Effector CD4-positive, alpha-beta T cell (primary cell): ENCODE measurements at regions not wholly inside any gene's neighbourhood (a gene's known extent, or its start where the extent isn't known, plus 50 kb on each side); places are given as distances from the start of the nearest gene placed in this dataset.

Experiments
- DNase-seq: peaks from one replicate; pipeline ENCODE4 v3.0.0-alpha.2; 2020

GRCh38 chr14:87217023-87217422, 776.0 kb downstream of the GALC start:
- DNase-seq = no peak

- no peak for DNase-seq
Observed at GRCh38 chr14:87214558-87214957, 778.4 kb downstream of the GALC start.

GRCh38 chr14:87207756-87208155, 785.2 kb downstream of the GALC start:
- DNase-seq = no peak

DNA sequence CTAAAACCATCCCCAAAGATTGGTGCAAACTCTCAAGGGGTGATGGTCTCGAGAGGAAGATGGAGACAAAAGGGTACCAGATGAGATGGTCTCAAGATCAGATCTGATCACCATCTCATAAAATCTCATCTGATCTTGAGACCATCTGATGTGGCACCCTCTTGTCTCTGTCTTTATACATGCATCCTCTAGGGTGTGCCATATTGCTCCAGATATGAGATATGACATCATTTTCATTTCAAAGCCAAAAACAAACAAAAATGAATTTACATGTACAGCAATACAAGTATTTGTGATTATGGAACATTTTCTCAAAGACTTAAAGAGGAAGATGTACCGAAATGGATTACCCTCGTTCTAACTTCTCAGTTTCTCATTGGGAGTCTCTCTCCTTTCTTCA, 787.2 kb downstream of the GALC start:
- DNase-seq = no peak

DNA sequence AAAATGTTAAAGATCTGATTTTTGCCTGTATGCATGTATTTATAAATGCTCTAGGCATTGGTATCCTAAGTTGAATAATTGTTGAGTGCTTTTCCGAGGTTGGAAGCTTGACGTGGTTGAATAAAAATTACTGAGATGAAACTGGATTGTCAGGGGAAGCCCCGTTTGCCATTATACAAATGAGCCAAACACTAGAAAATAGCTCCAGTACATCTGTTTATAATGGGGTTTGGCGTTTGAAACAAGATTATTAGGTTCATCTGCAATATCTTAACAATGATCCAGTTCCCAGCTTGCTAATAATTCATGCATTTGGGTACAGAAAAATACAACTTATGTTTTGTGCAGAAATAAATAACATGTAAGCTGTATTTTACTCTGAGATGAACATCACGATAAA, 789.6 kb downstream of the GALC start:
- no peak for DNase-seq

GRCh38 chr14:87199381-87199780, 793.6 kb downstream of the GALC start:
- no peak for DNase-seq

- no peak for DNase-seq
Observed at GRCh38 chr14:87196436-87196835, 796.5 kb downstream of the GALC start.

DNA sequence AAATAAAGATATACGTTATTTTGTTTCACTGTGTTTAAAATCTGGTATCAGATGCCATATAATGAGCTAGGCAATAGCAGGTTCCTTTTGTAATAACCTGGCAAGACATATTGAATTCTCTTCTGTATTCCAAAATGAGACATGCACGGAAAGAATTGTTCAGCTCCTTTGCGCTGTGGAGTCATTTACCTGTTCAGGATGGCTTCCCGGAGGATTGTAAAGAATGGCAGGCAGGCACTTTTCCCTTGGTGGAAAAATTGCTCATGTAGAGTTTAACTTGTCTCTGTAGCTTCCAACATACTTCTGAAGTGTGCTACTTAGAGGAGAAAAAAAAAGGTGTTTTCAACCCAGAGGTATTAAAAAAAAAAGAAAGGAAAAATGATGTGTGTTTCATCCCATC, 805.2 kb downstream of the GALC start:
- no peak for DNase-seq

- DNase-seq = no peak
Observed at GRCh38 chr14:87186737-87187136, 806.2 kb downstream of the GALC start.

- DNase-seq = no peak
Observed at GRCh38 chr14:87185961-87186560, 806.9 kb downstream of the GALC start.

GRCh38 chr14:87184180-87184579, 808.8 kb downstream of the GALC start:
- no peak for DNase-seq

GRCh38 chr14:87181288-87181687, 811.7 kb downstream of the GALC start:
- DNase-seq = no peak

- no peak for DNase-seq
Observed at GRCh38 chr14:87179936-87180335, 813.0 kb downstream of the GALC start.

GRCh38 chr14:87178277-87178676, 814.7 kb downstream of the GALC start:
- DNase-seq = no peak

DNA sequence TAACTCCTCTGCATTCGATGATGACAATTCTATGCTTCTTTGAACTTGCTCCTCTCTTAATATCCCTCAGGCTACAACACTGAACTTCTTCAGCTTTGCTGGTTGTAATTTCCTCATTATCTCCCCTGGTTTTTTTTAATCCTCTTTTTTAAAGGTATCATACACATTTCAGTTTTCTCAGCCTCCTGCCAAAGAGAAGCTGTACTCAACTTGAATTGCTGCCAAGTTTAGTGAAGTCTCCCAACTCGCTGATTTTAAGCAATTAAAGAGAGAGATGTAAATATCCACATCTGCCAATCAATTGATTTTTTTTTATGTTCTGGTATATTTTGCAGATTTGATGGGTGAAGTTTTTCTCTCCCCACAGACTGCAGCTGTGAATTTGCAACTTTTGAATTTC, 817.8 kb downstream of the GALC start:
- DNase-seq = no peak

DNA sequence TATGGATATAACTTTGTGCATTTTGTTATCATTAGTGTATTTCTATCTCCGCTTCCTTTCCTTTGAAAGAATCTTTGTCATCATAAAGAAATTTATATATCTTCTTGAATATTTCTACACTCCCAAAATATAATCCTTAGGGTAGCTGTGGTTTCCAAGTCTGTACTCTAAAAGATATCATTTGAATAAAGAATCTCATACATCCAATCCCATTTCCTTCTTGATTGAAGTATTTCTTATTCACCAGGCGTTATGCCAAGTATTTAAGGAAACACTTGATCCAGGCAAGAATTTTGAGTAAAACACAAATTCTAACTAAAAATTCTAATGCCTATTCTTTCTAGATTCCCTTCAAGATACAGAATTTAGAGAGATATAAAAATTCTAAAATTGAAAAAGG, 821.8 kb downstream of the GALC start:
- DNase-seq = no peak

GRCh38 chr14:87170179-87170578, 822.8 kb downstream of the GALC start:
- no peak for DNase-seq

GRCh38 chr14:87169362-87169761, 823.6 kb downstream of the GALC start:
- no peak for DNase-seq

DNA sequence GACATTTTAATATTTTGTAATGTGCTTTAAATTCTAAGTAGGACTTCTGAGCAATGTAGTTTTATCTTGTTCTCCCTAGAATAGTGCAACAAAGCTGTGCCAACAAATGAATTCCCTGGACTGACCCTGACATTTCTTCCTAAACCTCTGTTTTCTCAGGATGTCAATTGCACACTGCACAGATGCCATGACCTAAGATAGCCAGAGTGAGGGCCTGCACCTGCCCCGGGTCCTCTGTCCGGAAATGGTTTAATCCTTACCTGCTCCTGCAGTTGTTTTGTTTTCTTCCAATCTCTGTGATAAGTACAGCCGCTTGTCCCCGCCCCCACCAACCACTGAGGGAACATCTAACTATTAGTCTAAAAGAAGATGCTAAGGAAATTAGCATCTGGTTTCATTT, 831.5 kb downstream of the GALC start:
- DNase-seq = no peak

DNA sequence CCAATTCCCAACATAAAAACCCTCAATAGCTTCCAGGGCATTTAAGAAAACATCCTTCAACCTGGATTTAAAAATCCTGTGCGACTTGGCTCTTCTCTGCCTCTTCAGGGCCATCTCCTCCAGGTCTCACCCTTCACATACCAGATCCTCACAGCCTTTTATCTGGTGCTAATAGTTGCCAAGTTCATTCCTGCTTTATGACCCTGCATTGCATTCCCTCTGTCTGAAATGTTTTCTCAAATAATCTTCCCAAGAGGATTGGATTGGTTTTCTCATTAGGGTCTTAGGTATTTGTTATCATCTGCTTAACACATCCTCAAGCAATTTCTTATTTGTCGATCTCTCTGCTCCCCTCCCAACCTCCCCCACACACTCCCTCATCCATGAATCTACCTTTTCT, 832.0 kb downstream of the GALC start:
- no peak for DNase-seq

GRCh38 chr14:87158283-87158682, 834.7 kb downstream of the GALC start:
- no peak for DNase-seq

- no peak for DNase-seq
Observed at GRCh38 chr14:87156878-87157277, 836.1 kb downstream of the GALC start.

DNA sequence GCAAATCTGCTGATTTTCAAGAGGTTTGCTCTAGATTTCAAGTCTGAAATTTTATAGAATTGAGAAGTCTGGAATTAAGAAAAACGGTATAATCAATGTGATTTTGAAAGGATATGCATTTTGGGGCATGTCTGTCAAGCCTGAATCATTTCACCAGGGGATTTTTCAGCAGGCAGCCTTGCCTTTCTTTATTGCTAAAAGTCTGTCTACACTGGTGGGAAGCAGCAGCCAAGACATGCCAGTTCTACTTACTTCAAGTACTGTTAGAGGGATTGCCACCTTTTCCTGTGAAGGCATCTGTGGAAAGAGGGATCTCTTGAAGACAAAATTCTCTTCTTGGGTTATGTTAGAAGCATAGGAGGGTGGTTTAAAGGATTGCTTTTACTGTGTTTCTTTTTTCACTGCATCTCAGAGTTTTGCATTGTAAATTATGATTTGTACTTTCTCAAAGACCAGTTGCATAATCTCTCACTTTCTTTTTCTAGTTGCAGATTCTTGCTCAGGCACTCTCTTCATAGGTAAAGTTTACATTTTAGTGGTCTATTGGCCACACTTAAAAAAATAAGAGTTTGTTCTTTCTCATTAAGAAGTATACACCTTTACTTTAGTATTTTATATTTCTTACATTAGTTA, 837.0 kb downstream of the GALC start:
- DNase-seq = no peak

GRCh38 chr14:87153901-87154300, 839.1 kb downstream of the GALC start:
- no peak for DNase-seq

- no peak for DNase-seq
Observed at GRCh38 chr14:87153391-87153790, 839.6 kb downstream of the GALC start.
